AG04450 (cell line): ENCODE measurements at regions not wholly inside any gene's neighbourhood (a gene's known extent, or its start where the extent isn't known, plus 50 kb on each side); places are given as distances from the start of the nearest gene placed in this dataset.

ENCODE experiments used
- CTCF ChIA-PET: fragments of 300-600, 350-600 bp; formaldehyde crosslinking; extraction: SDS; loops from one replicate; lab custom pipeline; 2022; ENCODE audit warnings: antibody characterized with exemption, inconsistent platforms; lab: Charles Lee
- POLR2A ChIA-PET: fragments of 350-600 bp; formaldehyde crosslinking; extraction: SDS; loops from one replicate; lab custom pipeline; 2021; ENCODE audit warnings: antibody characterized with exemption, inconsistent platforms; lab: Yijun Ruan, JAX
- DNase-seq: peaks from one replicate; pipeline ENCODE4 v3.0.0-alpha.2; 2011; ENCODE audit warnings: low read depth, low spot score
- H3K27ac ChIP-seq: one replicate; pipeline ENCODE4 v1.5.1; 2012; ENCODE audit warnings: low read depth, low read length, control low read depth
- H3K27me3 ChIP-seq: one replicate; pipeline ENCODE4 v1.6.0; 2012; ENCODE audit warnings: low read length; ENCODE audit not compliant: control insufficient read depth, insufficient read depth
- H3K4me3 ChIP-seq: 2 replicates; pipeline ENCODE4 v1.5.1; 2011; ENCODE audit warnings: mild to moderate bottlenecking, low read depth, low read length, control low read depth
- H3K9me3 ChIP-seq: 2 replicates; pipeline ENCODE4 v1.5.1; 2012; ENCODE audit warnings: low read length; ENCODE audit not compliant: control insufficient read depth, insufficient read depth
- TF ChIP-seq, protein P1 (sequence below): IDR thresholded peaks from 2 replicates; pipeline ENCODE4 v1.5.1; 2011; ENCODE audit warnings: low read depth, low read length, control low read depth, inconsistent platforms

DNA sequence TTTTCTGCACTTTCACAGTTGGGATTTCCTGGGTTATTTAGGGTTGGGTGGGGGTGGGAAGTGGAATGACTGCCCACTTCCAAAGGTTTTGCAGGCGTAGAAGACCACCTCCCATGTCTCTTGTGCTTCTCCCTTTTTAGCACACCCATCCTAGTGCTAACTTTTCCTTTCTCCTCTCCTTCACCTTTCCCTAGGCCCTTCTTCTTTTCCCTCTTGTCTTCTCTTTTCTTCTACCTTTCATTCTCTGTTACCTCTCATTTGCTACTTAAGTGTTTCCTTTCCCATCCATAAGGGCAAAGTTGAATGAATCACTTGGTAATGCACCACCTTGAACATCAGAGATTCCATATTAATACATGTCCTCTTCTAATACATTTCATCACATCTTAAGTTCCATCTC, 105.0 kb upstream of the ZNF184 start:
- TF ChIP-seq, protein P1, sequence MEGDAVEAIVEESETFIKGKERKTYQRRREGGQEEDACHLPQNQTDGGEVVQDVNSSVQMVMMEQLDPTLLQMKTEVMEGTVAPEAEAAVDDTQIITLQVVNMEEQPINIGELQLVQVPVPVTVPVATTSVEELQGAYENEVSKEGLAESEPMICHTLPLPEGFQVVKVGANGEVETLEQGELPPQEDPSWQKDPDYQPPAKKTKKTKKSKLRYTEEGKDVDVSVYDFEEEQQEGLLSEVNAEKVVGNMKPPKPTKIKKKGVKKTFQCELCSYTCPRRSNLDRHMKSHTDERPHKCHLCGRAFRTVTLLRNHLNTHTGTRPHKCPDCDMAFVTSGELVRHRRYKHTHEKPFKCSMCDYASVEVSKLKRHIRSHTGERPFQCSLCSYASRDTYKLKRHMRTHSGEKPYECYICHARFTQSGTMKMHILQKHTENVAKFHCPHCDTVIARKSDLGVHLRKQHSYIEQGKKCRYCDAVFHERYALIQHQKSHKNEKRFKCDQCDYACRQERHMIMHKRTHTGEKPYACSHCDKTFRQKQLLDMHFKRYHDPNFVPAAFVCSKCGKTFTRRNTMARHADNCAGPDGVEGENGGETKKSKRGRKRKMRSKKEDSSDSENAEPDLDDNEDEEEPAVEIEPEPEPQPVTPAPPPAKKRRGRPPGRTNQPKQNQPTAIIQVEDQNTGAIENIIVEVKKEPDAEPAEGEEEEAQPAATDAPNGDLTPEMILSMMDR = no peak
- POLR2A ChIA-PET = no interaction called here

DNA sequence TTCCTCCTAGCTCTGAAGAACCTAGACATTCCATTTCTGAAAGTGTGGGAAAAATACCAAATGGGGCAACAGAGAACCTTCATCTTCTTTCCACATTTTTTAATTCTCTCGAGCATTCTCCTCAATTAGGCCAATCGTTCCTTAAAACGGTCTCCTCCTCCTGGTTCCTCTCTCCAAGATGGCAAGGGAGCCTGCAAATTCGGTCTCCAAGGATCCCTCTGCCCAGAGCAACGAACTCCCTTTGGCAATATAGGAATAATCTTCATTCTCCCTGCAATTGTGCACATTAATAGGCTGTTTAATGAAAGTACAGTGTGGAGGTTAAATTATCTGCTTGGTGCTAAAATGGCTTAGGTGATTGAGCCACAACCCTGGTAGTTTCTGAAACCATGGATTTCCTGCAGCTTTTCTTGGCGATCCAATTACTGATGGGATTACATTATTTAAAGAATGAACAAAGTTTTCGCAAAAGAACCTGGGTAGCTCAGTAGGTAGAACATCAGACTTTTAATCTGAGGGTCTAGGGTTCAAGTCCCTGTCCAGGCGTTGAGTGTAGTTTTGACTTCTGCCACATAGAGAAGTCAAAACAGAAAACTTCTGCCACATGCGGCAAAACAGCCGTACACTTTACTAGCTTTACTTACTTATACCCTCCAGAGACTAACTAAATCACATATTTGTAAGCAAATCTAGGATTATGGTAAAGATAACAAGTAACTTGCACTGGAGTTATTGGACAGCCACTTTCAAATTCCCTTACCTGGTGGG, 102.9 kb upstream of the ZNF184 start:
- H3K27me3 ChIP-seq = no peaks in the 10 kb centered on the region
- DNase-seq = no peak
- POLR2A ChIA-PET = no interaction called here
- no peak overlapping the region for H3K27ac ChIP-seq
- H3K4me3 ChIP-seq = no peak overlapping the region
- TF ChIP-seq, protein P1 = no peak
- CTCF ChIA-PET = no interaction called here
- H3K9me3 ChIP-seq = peaks cover 3% of the 10 kb centered on the region; the same call in 1 of the 2 replicates

More for the DNA sequence above, 105.0 kb upstream of the ZNF184 start:
- H3K4me3 ChIP-seq = no peak overlapping the region
- CTCF ChIA-PET = no interaction called here
- no peak for DNase-seq
- peaks cover 3% of the 10 kb centered on the region; the same call in 1 of the 2 replicates for H3K9me3 ChIP-seq
- H3K27me3 ChIP-seq = no peaks in the 10 kb centered on the region
- no peak overlapping the region for H3K27ac ChIP-seq

DNA sequence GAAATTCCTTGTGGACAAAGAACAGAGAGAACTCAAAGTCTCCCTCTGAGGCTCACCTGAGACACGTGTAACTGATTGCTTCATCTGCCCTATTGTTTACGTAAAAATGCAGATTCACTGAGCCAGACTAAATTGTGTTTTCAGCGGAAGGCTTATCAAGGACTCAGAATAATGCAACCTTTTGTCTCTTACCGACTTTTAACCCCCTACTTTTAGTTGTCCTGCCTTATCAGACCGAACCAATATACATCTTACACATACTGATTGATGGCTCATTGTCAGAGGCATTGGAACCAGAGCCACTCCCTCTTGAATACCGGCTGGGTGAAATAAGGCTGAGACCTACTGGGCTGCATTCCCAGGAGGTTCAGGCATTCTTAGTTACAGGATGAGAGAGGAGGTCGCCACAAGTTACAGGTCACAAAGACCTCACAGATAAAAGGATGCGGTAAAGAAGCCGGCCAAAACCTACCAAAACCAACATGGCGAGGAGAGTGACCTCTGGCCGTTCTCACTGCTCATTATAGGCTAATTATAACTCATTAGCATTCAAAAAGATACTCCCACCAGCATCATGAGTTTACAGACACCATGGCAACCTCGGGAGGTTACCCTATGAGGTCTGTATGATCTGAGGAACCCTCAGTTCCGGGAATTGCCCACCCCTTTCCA, 95.5 kb upstream of the ZNF184 start:
- ChIA-PET CTCF (no interaction called here), POLR2A (no interaction called here)
- Histone ChIP-seq H3K27ac (no peak overlapping the region), H3K4me3 (no peak overlapping the region), H3K27me3 (peaks cover 5% of the 10 kb centered on the region), H3K9me3 (no peaks in the 10 kb centered on the region)
- TF ChIP-seq, protein P1 = no peak
- DNase-seq = no peak

DNA sequence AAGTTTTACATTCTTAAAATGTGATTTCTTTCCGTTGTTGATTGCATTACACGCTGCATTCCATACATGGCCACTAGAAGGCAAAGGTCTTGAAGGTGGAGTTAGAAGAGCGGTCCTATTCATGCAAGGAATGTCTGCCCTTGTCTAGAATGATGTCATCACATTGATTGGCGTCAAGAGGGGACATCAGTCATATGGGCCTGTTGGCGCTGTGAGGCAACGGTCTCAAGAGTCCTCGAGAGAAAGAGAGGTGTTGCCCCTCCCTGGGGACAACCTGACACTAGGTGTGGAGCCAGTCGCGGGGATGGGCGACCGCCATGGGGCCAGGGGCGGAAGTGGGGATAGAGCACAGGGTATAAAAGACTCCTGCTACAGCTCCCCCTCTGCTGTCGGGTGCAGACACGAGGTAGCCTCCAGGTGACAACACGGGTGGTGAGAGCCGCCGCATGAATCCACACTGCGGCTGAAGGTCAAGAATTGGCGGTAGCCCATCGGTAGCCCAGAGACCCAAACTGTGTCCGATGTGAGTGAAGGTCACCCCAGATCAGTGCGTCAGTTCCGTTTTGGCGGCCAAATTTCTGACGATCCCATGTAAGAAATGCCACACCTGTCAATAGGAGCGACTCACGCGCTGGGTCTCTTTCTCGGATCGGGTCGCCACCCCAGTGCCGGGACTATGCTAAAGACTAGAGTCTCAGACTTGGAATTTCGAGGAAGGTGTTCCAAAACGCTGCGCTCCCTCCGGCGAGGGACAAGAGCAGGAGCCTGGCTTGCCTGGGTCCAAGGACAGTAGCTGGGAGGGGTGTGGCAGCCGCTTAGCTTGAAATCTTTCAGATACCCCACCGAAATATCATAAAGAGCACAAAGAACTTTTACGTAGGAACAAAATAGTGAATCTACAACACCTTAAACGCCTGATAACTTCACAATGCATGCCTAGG, 93.2 kb upstream of the ZNF184 start:
- Histone ChIP-seq H3K4me3 (no peak overlapping the region), H3K27me3 (peaks cover 5% of the 10 kb centered on the region), H3K9me3 (no peaks in the 10 kb centered on the region), H3K27ac (no peak overlapping the region)
- ChIA-PET CTCF (no interaction called here), POLR2A (no interaction called here)
- no peak for DNase-seq
- TF ChIP-seq, protein P1 = no peak
